H9 (cell line): ENCODE measurements at regions not wholly inside any gene's neighbourhood (a gene's known extent, or its start where the extent isn't known, plus 50 kb on each side); places are given as distances from the start of the nearest gene placed in this dataset.

Experiments used
- DNase-seq: peaks from one replicate; pipeline ENCODE4 v3.0.0-alpha.2; 2017
- H2AFZ ChIP-seq: one replicate; pipeline ENCODE4 v1.6.1; 2013; ENCODE audit warnings: mild to moderate bottlenecking, low read length, control low read depth, moderate library complexity
- H2AK5ac ChIP-seq: 2 replicates; pipeline ENCODE4 v1.6.1; 2013; ENCODE audit warnings: low read length, control low read depth, mixed read lengths; ENCODE audit not compliant: insufficient read length
- H2BK120ac ChIP-seq: one replicate; pipeline ENCODE4 v1.6.1; 2013; ENCODE audit warnings: low read depth, mild to moderate bottlenecking, low read length, control low read depth, inconsistent platforms; ENCODE audit not compliant: poor library complexity, severe bottlenecking
- H2BK12ac ChIP-seq: 2 replicates; pipeline ENCODE4 v1.6.1; 2013; ENCODE audit warnings: low read length, control low read depth, mixed read lengths, low read depth; ENCODE audit not compliant: insufficient read length
- H2BK15ac ChIP-seq: 2 replicates; pipeline ENCODE4 v1.6.1; 2013; ENCODE audit warnings: low read depth, low read length, control low read depth
- H2BK20ac ChIP-seq: one replicate; pipeline ENCODE4 v1.6.1; 2013; ENCODE audit warnings: low read depth, mild to moderate bottlenecking, low read length, control low read depth, inconsistent platforms; ENCODE audit not compliant: poor library complexity, severe bottlenecking
- H2BK5ac ChIP-seq: 2 replicates; pipeline ENCODE4 v1.6.1; 2013; ENCODE audit warnings: low read length, control low read depth, mixed read lengths; ENCODE audit not compliant: insufficient read length
- H3K14ac ChIP-seq: 2 replicates; pipeline ENCODE4 v1.6.1; 2013; ENCODE audit warnings: low read length, control low read depth; ENCODE audit not compliant: insufficient read depth
- H3K18ac ChIP-seq: 2 replicates; pipeline ENCODE4 v1.6.1; 2013; ENCODE audit warnings: low read depth, mild to moderate bottlenecking, mixed read lengths, low read length, control low read depth; ENCODE audit not compliant: insufficient read length
- H3K23ac ChIP-seq: 2 replicates; pipeline ENCODE4 v1.6.1; 2013; ENCODE audit warnings: low read length, control low read depth, mixed read lengths, low read depth; ENCODE audit not compliant: insufficient read length
- H3K23me2 ChIP-seq: 2 replicates; pipeline ENCODE4 v1.6.1; 2013; ENCODE audit warnings: low read depth, mild to moderate bottlenecking, mixed read lengths, low read length, control low read depth; ENCODE audit not compliant: insufficient read length, poor library complexity, severe bottlenecking
- H3K27ac ChIP-seq: 2 replicates; pipeline ENCODE4 v1.5.1; 2013; ENCODE audit warnings: low read length, control low read depth, mixed read lengths, low read depth; ENCODE audit not compliant: insufficient read length
- H3K27me3 ChIP-seq: 2 replicates; pipeline ENCODE4 v1.6.1; 2013; ENCODE audit warnings: low read length, control low read depth, inconsistent platforms; ENCODE audit not compliant: insufficient read depth
- H3K4ac ChIP-seq: 2 replicates; pipeline ENCODE4 v1.6.1; 2013; ENCODE audit warnings: low read depth, mild to moderate bottlenecking, control low read depth, inconsistent platforms, low read length, moderate library complexity
- H3K4me1 ChIP-seq: 2 replicates; pipeline ENCODE4 v1.6.1; 2013; ENCODE audit warnings: low read length, control low read depth, inconsistent platforms; ENCODE audit not compliant: insufficient read depth
- H3K4me2 ChIP-seq: 2 replicates; pipeline ENCODE4 v1.6.1; 2013; ENCODE audit warnings: low read length, control low read depth, mixed read lengths; ENCODE audit not compliant: insufficient read length, insufficient read depth
- H3K56ac ChIP-seq: 2 replicates; pipeline ENCODE4 v1.6.1; 2013; ENCODE audit warnings: low read depth, mild to moderate bottlenecking, mixed read lengths, low read length, control low read depth; ENCODE audit not compliant: insufficient read length
- H3K79me1 ChIP-seq: 2 replicates; pipeline ENCODE4 v1.6.1; 2013; ENCODE audit warnings: low read depth, mild to moderate bottlenecking, moderate library complexity, low read length, control low read depth, inconsistent platforms; ENCODE audit not compliant: insufficient read depth, poor library complexity, severe bottlenecking
- H3K79me2 ChIP-seq: 2 replicates; pipeline ENCODE4 v1.6.1; 2013; ENCODE audit warnings: low read length, control low read depth, inconsistent platforms; ENCODE audit not compliant: insufficient read depth
- H3K9ac ChIP-seq: 2 replicates; pipeline ENCODE4 v1.6.1; 2013; ENCODE audit warnings: low read length, control low read depth, mixed read lengths; ENCODE audit not compliant: insufficient read length; ENCODE audit errors: extremely low read depth
- H3K9me3 ChIP-seq: one replicate; pipeline ENCODE4 v1.6.1; 2013; ENCODE audit warnings: low read depth, low read length, inconsistent platforms; ENCODE audit not compliant: control insufficient read depth
- H3T11ph ChIP-seq: one replicate; pipeline ENCODE4 v1.6.1; 2013; ENCODE audit warnings: mild to moderate bottlenecking, low read length, control low read depth, inconsistent platforms
- H4K20me1 ChIP-seq: one replicate; pipeline ENCODE4 v1.6.1; 2013; ENCODE audit not compliant: control insufficient read depth, insufficient read length, insufficient read depth
- H4K5ac ChIP-seq: 2 replicates; pipeline ENCODE4 v1.6.1; 2013; ENCODE audit warnings: low read depth, mild to moderate bottlenecking, mixed read lengths, low read length, control low read depth; ENCODE audit not compliant: insufficient read length
- H4K8ac ChIP-seq: replicated peaks from 2 replicates; pipeline ENCODE4 v1.6.1; 2013; ENCODE audit warnings: low read length, control low read depth, mixed read lengths, low read depth; ENCODE audit not compliant: insufficient read length
- H4K91ac ChIP-seq: 2 replicates; pipeline ENCODE4 v1.6.1; 2013; ENCODE audit warnings: low read depth, mild to moderate bottlenecking, moderate library complexity, mixed read lengths, low read length, control low read depth; ENCODE audit not compliant: insufficient read length
- H3K27ac Mint-ChIP-seq, 3 experiments: 2 replicates in 2 of 3; 3 replicates in 1 of 3; pipeline ENCODE4 v1.8.0; 2020 to 2021; ENCODE audit warnings: mixed read lengths in 3 of 3, mild to moderate bottlenecking in 1 of 3, moderate library complexity in 1 of 3
- H3K27me3 Mint-ChIP-seq: 2 replicates; pipeline ENCODE4 v1.8.0; 2021; ENCODE audit warnings: low read depth, mild to moderate bottlenecking, moderate library complexity, mixed read lengths
- H3K36me3 Mint-ChIP-seq, 3 experiments: 2 replicates in 2 of 3; 3 replicates in 1 of 3; pipeline ENCODE4 v1.8.0; 2020 to 2021; ENCODE audit warnings: low read depth in 3 of 3, mixed read lengths in 3 of 3; ENCODE audit not compliant: insufficient read depth in 1 of 3
- H3K4me1 Mint-ChIP-seq, 2 experiments: 2 replicates each; pipeline ENCODE4 v1.8.0; 2020; ENCODE audit warnings: mixed read lengths in 2 of 2
- H3K4me3 Mint-ChIP-seq, 2 experiments: 2 replicates in 1 of 2; 3 replicates in 1 of 2; pipeline ENCODE4 v1.8.0; 2020 to 2021; ENCODE audit warnings: mild to moderate bottlenecking in 2 of 2, mixed read lengths in 2 of 2, moderate library complexity in 1 of 2
- H3K9me3 Mint-ChIP-seq, 2 experiments: 2 replicates in 1 of 2; 3 replicates in 1 of 2; pipeline ENCODE4 v1.8.0; 2020; ENCODE audit warnings: mild to moderate bottlenecking in 2 of 2, mixed read lengths in 2 of 2, moderate library complexity in 1 of 2
- CTCF ChIP-seq: fragments of 200-600 bp; sonication (generic); conservative IDR thresholded peaks from 3 replicates; pipeline ENCODE4 v1.8.0; 2021; ENCODE audit warnings: antibody characterized with exemption, mild to moderate bottlenecking
- WGBS: extraction: QIAGEN DNeasy Blood & Tissue Kit; methylation state at CpG from one replicate; pipeline ENCODE4 v1.1.7; 2013; ENCODE audit warnings: missing lambda C conversion rate, low lambda C conversion rate, mixed read lengths; ENCODE audit not compliant: insufficient read length; ENCODE audit errors: extremely low coverage; 5-methylcytosine and 5-hydroxymethylcytosine counted together

GRCh38 chr21:24027396-24027795 lies 1579.9 kb downstream of the MRPL39 start:
- TF ChIP-seq CTCF, result no peak
- no CpG with 5 or more reads among the region's 4 CpGs for WGBS
- no peak overlapping the region for H2BK15ac ChIP-seq

More at GRCh38 chr21:24027396-24027795, 1579.9 kb downstream of the MRPL39 start:
- H2BK120ac ChIP-seq, result no peak overlapping the region
- H3K9ac ChIP-seq, result no peak overlapping the region
- H4K5ac ChIP-seq, result no peak overlapping the region
- H3K27ac ChIP-seq, result no peak overlapping the region
- DNase-seq, result no peak
- no peak overlapping the region for H3T11ph ChIP-seq
- no peak overlapping the region for H3K56ac ChIP-seq
- H3K4me2 ChIP-seq, result no peak overlapping the region
- H3K4ac ChIP-seq, result no peak overlapping the region
- H2AK5ac ChIP-seq, result no peak overlapping the region
- H3K27me3 ChIP-seq, result no peaks in the 10 kb centered on the region
- H3K18ac ChIP-seq, result no peak overlapping the region
- H2BK5ac ChIP-seq, result no peak overlapping the region
- H3K4me1 Mint-ChIP-seq, result no peaks in the 10 kb centered on the region
- no peaks in the 10 kb centered on the region for H3K9me3 ChIP-seq
- H3K79me2 ChIP-seq, result no peaks in the 10 kb centered on the region
- H2BK12ac ChIP-seq, result no peak overlapping the region
- H3K4me1 ChIP-seq, result no peaks in the 10 kb centered on the region
- no peak overlapping the region for H3K27ac Mint-ChIP-seq
- H4K20me1 ChIP-seq, result no peaks in the 10 kb centered on the region
- no peak overlapping the region for H2BK20ac ChIP-seq
- H3K9me3 Mint-ChIP-seq, result peaks cover 32 to 47% of the 10 kb centered on the region in 2 experiments
- H3K23ac ChIP-seq, result no peak overlapping the region
- H3K4me3 Mint-ChIP-seq, result no peak overlapping the region
- H3K14ac ChIP-seq, result no peak overlapping the region
- no peak overlapping the region for H4K91ac ChIP-seq
- no peak overlapping the region for H4K8ac ChIP-seq
- H2AFZ ChIP-seq, result no peak overlapping the region
- H3K23me2 ChIP-seq, result no peaks in the 10 kb centered on the region
- no peaks in the 10 kb centered on the region for H3K36me3 Mint-ChIP-seq
- no peaks in the 10 kb centered on the region for H3K79me1 ChIP-seq
- H3K27me3 Mint-ChIP-seq, result no peaks in the 10 kb centered on the region
